ENCODE measurements at regions not wholly inside any gene's neighbourhood (a gene's known extent, or its start where the extent isn't known, plus 50 kb on each side); places are given as distances from the start of the nearest gene placed in this dataset.

GRCh38 chr15:35168464-35168863 lies 83.4 kb upstream of the NANOGP8 start:
- H3K36me3 ChIP-seq: no peaks in the 10 kb centered on the region
- DNase-seq: no peak
- no peak overlapping the region for H3K27ac ChIP-seq (replicated peaks)
- intact Hi-C loops (cut with micrococcal nuclease): no loop called here
- no peak overlapping the region for H3K4me3 ChIP-seq
- TF ChIP-seq CTCF (IDR thresholded peaks at IDR 0.05; ENCODE audit: borderline replicate concordance): no peak
- no peaks in the 10 kb centered on the region for H3K4me1 ChIP-seq
- H3K27me3 ChIP-seq (ENCODE audit: low read depth): no peaks in the 10 kb centered on the region
- H3K9me3 ChIP-seq (replicated peaks): no peaks in the 10 kb centered on the region

GRCh38 chr15:35167675-35168074 lies 82.6 kb upstream of the NANOGP8 start:
- Histone ChIP-seq H3K4me1 (no peaks in the 10 kb centered on the region), H3K4me3 (no peak overlapping the region), H3K36me3 (no peaks in the 10 kb centered on the region), H3K27ac (replicated peaks) (no peak overlapping the region), H3K9me3 (replicated peaks) (no peaks in the 10 kb centered on the region), H3K27me3 (ENCODE audit: low read depth) (no peaks in the 10 kb centered on the region)
- TF ChIP-seq CTCF (IDR thresholded peaks at IDR 0.05; ENCODE audit: borderline replicate concordance): no peak
- no peak for DNase-seq
- intact Hi-C loops (cut with micrococcal nuclease): no loop called here

GRCh38 chr15:35166730-35167359 lies 81.8 kb upstream of the NANOGP8 start:
- intact Hi-C loops (cut with micrococcal nuclease): no loop called here
- H3K4me3 ChIP-seq: no peak overlapping the region
- H3K36me3 ChIP-seq: no peaks in the 10 kb centered on the region
- no peak for DNase-seq
- H3K9me3 ChIP-seq (replicated peaks): peaks cover 3% of the 10 kb centered on the region
- no peaks in the 10 kb centered on the region for H3K4me1 ChIP-seq
- H3K27ac ChIP-seq (replicated peaks): no peak overlapping the region
- TF ChIP-seq CTCF (IDR thresholded peaks at IDR 0.05; ENCODE audit: borderline replicate concordance): no peak
- H3K27me3 ChIP-seq (ENCODE audit: low read depth): no peaks in the 10 kb centered on the region

- intact Hi-C loops (cut with micrococcal nuclease): no loop called here
- H3K4me3 ChIP-seq: no peak overlapping the region
- H3K9me3 ChIP-seq (replicated peaks): peaks cover 8% of the 10 kb centered on the region
- DNase-seq: no peak
- H3K4me1 ChIP-seq: no peaks in the 10 kb centered on the region
- TF ChIP-seq CTCF (IDR thresholded peaks at IDR 0.05; ENCODE audit: borderline replicate concordance): no peak
- H3K27me3 ChIP-seq (ENCODE audit: low read depth): no peaks in the 10 kb centered on the region
- no peaks in the 10 kb centered on the region for H3K36me3 ChIP-seq
- no peak overlapping the region for H3K27ac ChIP-seq (replicated peaks)
These were observed 76.6 kb upstream of the NANOGP8 start for GRCh38 chr15:35161694-35162093.

GRCh38 chr15:35159170-35159569 lies 74.1 kb upstream of the NANOGP8 start:
- intact Hi-C loops (cut with micrococcal nuclease): no loop called here
- H3K36me3 ChIP-seq: no peaks in the 10 kb centered on the region
- H3K4me3 ChIP-seq: no peak overlapping the region
- peaks cover 8% of the 10 kb centered on the region for H3K9me3 ChIP-seq (replicated peaks)
- DNase-seq: no peak
- TF ChIP-seq CTCF (IDR thresholded peaks at IDR 0.05; ENCODE audit: borderline replicate concordance): no peak
- no peak overlapping the region for H3K27ac ChIP-seq (replicated peaks)
- H3K4me1 ChIP-seq: no peaks in the 10 kb centered on the region
- no peaks in the 10 kb centered on the region for H3K27me3 ChIP-seq (ENCODE audit: low read depth)
